Activated T-cell treated with anti-CD3 and anti-CD28 coated beads for 48 hours (primary cell): ENCODE measurements at regions not wholly inside any gene's neighbourhood (a gene's known extent, or its start where the extent isn't known, plus 50 kb on each side); places are given as distances from the start of the nearest gene placed in this dataset.
"Not testable (repeated sequence)": the region's sequence is repeated elsewhere in the genome, so short reads cannot be mapped to it uniquely, and the experiment has no call there.

Experiments
- DNase-seq: peaks from one replicate; pipeline ENCODE4 v3.0.0-alpha.2; 2020; ENCODE audit warnings: low read depth

DNA sequence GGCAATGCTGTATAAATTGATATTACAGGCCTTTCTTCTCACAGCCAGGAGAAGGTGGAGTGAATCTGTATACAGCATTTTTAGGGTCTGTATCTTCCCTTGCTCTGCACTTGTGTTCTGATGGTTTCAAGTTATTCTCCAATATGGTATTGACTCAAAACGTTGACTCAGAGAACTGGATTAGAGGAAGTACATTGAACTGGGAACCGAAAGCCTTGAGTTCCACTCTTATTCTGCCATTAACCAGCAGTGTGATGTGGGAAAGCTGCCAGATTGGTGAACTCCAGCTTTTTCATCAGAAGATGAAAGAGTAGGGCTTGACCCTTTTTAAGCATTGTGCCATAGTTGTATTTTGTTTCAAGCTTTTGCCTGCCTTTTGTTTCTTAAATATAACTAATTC lies 167.7 kb downstream of the SPRY2 start:
- no peak for DNase-seq

DNA sequence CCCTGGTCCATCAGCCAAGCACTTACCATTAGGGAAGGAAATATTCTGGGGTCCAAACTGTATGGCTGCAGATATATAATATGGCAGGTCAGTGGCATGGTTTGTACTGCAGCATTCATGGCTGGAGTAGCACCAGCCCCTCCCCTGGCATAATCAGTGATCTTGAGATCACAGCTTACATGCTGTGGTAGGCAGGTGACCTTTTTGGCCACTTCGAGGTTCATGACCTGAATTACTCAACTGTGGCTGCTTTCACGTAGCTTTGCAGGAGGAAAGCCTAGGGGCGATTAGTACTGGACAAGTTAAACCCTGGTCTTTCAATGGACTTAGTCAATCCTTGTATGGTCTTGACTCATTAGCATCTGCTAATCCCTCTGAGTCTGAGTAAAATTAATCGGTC lies 169.8 kb downstream of the SPRY2 start:
- DNase-seq = no peak

DNA sequence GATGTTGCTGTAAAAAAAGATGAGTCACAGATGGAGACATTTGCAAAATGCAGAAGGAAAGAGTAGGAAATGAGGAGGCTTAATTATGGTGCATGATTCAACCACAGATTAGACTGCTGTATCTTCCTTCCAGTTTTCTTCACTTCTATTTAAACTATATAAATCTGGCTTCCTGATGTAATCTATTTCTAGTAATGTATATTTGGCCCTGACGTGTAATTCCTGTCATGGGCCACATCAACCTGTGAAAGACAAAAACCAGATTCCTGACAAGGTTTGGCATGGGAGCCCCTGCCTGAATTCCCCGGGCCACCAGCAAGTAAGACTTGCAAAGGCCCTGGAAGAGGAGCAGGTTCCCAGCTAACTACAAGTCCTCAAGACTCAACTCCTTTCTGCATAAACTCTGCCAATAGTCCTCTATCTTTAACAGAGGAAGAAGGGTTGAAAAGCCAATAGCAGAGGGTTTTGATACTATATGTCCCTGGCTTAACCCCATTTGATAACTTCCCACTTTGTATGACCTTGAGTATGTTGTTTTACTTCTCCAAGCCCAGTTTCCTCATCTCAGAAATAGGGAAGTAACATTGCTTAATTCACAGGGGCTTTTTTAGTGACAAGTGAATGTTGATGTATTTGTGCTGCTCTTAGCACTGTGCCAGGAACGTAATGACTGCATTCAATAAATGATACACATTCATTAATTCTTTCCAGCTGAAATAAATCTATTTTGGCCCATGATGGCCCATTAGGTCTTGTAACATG lies 172.7 kb downstream of the SPRY2 start:
- no peak for DNase-seq

DNA sequence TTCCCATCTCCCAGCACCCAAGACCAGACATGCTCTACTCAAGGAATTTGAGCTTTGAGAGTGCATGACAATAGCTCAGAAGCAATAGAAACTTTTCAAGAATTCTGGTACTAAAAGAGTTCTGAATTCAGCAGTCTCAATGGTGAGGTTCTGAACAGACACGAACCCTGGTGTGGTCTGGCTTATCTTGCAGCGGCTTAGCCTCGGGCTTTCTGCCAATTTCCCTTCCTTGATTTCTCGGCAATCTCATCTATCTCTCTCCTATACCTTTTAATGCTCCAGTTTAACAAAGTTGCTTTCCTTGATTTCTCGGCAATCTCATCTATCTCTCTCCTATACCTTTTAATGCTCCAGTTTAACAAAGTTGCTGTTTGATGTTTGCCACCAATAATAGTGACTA lies 174.6 kb downstream of the SPRY2 start:
- no peak for DNase-seq

DNA sequence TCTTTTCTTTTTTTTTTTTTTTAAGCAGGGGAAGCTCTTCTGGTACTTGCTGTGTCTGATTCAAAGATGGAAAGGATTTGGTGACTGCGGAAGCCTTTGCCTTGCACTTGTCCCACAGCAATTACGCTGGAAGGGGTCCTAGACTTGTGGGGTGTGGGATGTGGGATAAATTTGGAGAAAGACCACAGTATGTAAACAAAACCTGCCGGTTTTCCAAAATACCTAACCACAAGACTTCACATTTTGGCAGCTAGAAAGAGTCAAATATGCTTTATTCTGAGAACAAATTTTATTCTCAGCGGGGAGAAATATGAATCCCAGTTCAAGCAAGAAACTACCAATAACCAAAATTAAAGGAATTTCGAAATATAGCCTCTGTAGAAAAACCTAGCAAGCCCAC lies 176.5 kb downstream of the SPRY2 start:
- DNase-seq = no peak

DNA sequence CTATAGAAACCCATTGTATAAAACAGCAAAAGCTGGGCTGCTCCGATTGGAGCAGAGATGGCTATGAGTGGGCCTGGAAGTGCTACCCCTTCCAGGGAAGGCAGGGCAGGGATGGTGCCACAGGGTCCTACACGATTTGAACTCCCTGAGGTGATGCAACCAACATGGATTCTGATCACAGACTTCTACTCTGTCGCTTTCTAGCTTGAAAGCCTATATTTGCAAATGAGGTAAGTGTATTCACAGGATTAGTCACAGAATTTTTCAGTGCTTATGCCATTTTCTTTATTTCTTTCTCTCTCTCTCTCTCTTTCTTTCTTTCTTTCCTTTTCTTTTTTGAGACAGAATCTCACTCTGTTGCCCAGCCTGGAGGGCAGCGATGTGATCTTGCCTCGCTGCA lies 179.0 kb downstream of the SPRY2 start:
- no peak for DNase-seq

DNA sequence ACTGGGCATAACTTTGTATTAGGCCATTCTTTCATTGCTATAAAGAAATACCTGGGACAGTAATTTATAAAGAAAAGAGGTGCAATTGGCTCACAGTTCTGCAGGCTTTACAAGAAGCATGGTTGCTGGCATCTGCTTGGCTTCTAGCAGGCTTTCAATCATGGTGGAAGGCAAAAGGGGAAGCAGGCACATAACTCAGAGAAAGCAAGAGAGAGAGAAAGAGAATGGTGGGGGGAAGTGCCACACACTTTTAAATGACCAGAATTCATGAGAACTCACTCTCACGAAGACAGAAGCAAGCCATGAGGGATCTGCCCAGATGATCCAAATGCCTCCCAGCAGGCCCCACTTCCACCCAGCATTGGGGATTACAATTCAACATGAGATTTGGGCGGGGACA lies 179.7 kb downstream of the SPRY2 start:
- no peak for DNase-seq

DNA sequence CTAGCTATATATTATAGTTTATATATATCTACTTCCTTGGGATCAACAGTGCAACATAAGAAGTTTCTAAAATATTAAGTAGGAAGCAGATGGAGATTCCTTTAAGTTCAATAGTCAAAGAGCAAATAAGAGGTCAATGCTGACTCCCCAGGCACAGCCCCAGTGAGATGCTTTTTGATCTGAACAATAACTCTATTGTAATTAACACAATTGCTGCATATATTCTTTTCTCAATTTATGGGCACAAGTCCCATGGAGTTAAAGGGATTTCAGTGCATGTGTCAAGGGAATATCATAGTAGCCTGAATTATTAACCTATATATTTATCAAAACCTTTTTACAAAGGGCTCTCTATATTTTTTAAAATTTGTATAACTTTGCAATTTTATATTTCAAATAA lies 180.8 kb downstream of the SPRY2 start:
- no peak for DNase-seq

DNA sequence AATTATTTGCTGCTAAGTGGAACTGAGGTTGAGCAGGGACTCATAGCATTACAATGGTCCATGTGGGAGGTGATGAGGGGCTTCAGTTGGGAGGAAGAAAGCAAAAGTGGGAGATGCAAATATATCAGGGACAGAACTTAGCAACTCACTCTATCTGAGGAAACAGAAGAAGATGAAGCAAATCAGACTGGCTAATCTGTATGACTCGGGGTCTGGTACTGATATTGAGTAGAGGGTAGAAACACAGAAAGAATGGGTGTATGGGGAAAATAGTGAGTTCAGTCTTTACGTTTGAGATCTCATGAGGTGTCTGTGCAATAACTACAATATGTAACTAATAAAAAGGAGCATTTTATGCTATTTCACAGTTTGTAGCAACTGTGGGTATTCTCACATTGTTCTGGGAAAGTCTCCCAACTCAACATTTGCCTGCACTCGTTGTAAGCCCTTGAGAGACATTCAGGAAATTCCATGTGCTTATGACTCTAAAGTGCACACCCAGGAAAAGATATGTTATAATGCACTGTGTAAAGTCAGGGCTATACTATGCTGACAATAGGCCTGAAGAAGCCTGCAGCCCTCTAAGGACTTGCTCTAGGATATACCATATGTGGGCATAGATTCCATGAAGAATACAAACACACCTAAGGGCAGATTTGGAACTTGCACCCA lies 183.5 kb downstream of the SPRY2 start:
- DNase-seq = no peak

DNA sequence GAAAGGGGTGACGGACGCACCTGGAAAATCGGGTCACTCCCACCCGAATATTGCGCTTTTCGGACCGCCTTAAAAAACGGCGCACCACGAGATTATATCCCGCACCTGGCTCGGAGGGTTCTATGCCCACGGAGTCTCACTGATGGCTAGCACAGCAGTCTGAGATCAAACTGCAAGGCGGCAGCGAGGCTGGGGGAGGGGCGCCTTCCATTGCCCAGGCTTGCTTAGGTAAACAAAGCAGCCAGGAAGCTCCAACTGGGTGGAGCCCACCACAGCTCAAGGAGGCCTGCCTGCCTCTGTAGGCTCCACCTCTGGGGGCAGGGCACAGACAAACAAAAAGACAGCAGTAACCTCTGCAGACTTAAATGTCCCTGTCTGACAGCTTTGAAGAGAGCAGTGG lies 188.8 kb downstream of the SPRY2 start:
- not testable (repeated sequence) for DNase-seq

DNA sequence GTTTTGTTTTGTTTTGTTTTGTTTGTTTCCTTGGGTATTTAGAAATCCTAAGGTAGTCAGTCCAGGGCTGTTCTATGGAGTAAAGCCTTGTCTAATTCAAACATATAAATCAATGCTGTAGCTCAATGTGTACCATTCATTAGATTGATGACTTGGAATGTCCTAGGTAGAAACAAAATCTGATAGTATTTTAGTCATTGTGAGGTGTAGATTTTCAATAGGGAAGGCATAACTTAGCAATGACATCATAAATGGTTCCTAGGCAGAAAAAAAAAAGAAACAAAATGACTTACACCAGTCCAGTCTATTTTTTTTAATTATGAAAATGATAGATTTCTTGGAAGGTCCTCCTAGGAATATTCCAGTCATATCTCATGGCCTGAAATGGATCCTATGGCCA lies 189.9 kb downstream of the SPRY2 start:
- DNase-seq = no peak

DNA sequence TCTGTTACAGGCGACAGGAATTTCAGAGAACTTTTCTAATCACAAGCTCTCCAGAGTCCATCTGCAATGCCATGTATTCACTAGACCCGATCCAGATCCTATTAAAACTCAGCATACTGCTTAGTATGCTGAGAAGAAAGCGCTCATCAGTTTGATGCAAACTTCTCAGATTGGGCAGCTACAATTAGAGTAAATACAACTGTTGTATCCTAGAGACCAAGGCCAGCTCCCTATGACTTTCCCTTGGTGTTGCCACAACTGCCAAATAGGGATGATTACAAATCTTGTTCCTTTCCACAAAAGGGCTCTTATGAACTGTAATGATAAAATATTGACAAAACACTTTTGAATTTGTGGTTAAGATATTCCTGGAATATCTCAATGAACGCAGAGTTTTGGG lies 191.2 kb downstream of the SPRY2 start:
- DNase-seq = no peak

DNA sequence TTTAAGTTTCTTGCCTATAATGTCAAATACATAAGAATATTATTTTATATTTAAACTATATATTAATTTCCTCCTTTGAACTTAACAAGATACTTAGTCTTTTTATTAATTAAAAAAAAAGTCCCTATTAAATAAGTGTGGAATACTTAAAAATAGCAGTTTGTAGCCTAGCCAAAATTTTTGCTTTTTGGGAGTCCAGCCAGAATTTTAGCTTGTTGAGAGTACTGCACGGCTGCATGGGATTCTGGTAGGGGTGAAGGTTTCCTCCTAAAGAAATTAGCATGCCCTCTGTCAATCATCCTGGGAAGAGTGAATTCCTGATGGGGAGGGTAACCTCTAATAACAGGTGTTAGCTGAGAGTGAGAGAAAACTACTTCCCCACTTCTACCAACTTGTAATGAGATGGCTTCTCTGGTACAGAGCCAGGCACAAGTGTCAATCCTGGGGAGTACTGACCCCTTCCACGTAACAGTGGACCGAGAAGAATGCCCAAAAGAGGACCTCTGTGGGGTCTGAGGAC lies 195.7 kb downstream of the SPRY2 start:
- no peak for DNase-seq

DNA sequence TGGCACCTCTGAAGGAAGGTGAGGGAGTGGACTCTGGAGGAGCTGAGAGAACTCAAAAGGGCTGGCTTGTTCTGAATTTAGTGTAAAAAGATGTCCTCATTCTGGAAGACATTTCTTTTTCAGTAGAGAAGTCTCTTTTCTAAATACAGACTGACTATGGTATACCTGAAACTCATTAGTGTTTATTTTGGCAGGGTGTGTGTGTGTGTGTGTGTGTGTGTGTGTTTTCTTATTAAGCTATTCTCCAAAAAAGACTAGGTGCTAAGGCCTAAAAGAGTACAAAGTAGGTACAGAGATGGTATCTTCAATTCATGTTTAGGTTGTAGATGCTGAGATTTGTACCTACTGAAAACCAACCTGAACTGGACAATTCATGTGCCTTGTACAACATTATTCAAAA lies 196.4 kb downstream of the SPRY2 start:
- no peak for DNase-seq

DNA sequence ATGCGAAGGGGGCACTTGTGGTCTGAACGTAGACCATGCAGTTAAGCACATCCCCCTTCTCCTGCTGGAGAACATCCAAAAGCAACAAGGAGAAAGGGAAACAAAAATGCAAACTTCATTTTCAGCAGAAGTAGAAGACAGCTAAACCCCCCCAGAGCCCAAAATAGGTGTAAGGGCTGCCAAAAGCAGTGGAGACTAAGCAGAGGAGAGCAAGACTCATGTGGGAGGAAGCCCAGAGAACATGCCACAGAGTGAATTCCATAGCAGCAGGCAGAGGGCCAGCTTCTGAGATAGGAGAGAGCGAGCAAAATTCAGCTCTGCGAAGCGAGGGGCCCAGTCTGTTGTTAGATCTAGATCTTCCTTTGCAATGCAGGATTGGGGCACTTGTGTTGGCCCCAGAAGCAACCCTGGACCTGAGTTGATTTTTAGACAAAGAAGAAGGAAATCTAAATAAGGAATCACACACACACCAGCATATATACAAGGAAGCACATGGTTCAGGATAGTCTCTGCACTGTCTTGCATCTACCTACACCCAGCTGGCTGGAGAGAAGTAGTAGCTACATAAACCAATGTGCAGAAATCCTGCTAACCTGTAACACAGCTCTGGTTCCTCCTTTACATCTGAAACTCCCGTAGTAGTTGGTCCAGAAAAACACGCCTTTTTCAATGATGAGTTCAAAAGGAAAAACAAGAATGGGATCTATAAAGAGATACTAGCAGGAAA lies 199.6 kb downstream of the SPRY2 start:
- no peak for DNase-seq

DNA sequence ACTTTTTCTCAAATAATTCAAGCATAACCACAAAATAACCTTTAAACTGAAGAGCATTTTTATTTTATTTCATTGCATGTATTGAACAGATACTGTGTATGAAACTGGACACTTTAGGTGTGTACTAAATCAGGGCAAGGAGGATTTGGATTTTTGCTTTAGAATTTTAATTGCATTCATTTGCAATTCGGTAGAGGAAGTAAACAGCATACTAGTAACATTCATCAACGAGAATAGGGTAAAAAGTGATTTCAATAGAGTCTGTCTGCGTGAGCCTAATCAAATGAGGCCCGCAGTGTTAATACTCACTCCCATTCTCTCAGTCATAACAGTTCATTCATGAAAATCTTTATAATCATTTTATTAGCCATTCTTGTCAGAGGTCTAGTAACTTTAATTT lies 200.2 kb downstream of the SPRY2 start:
- no peak for DNase-seq

DNA sequence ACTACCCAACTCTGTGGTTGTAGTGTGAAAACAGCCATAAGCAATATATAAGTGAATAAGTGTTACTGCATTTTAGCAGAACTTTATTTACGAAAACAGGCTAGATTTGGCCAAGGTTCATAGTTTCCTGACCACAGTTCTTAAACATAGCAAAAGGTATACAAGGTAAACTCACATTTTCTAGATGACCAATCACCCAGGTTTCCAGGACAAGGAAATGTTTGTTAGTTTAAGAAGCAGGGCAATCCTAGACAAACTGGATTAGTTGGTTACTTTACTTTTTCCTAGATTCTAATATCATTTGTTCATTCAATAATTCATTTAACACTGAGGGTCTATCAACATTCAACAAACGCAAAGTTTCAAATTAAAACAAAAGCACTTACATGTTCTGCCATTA lies 201.7 kb downstream of the SPRY2 start:
- DNase-seq = no peak

DNA sequence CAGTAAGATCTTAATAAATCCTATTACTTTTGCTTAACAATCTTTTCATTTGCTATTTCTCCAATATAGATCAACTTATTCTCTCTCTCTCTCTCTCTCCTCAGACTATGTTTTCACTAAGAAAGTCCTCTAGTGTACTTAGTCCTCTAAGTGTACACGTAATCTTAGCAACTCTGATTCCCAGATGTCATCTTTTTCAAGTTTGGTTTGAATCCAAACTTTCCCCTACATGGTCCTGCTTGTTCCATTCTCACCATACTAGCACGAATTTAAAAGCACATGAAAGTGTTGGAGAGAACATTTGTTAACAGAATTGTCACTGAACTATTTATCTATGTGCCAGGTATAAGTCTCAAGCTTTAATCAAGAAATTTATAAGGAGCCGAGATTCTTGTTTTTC lies 202.9 kb downstream of the SPRY2 start:
- no peak for DNase-seq

DNA sequence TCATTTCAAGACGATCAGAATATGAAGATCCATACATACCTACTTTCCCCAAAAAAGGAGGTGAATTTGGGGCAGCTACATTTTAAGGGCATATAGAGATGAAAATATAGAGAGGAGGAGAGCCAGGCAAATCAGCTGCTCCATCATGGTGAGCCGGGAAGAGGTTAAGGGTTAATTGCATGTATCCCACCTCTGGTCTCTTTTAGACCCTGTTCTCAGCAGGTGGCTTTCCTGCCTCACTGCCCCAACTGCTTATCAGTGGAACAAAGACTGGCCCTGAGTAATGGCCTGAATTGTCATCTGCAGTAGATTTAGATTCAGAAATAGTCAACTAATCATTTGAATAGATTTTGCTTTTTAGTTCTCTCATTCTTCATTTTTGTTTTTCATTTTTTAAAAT lies 206.6 kb downstream of the SPRY2 start:
- DNase-seq = no peak

DNA sequence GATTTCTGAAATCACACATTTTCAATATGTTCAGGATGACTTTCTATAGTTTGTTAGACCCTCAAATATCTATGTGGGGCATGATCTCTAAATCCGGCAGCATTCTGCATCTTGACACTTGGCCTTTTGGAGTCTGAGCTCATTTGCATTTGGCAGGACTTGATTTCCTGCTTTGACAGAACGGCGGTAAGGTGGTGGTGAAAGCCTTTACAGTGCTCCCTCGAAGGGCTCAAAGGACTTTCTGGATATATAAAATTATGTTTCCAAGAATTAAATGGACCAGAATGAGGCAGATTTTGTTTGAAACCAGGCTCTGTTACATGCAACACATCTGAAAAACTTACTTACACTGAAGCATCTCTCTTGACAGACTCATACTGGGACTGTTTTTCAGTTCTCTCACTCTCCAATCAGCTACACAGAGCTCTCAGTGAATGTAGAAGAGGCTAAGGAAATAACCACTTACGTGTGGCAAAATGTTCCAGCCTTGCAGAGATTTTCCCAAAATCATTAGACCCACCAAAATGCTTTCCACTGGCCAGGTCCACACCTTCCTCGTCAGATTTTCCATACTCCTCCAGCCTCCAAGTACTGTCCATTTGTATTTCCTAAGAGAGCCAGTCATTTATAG lies 207.2 kb downstream of the SPRY2 start:
- no peak for DNase-seq

DNA sequence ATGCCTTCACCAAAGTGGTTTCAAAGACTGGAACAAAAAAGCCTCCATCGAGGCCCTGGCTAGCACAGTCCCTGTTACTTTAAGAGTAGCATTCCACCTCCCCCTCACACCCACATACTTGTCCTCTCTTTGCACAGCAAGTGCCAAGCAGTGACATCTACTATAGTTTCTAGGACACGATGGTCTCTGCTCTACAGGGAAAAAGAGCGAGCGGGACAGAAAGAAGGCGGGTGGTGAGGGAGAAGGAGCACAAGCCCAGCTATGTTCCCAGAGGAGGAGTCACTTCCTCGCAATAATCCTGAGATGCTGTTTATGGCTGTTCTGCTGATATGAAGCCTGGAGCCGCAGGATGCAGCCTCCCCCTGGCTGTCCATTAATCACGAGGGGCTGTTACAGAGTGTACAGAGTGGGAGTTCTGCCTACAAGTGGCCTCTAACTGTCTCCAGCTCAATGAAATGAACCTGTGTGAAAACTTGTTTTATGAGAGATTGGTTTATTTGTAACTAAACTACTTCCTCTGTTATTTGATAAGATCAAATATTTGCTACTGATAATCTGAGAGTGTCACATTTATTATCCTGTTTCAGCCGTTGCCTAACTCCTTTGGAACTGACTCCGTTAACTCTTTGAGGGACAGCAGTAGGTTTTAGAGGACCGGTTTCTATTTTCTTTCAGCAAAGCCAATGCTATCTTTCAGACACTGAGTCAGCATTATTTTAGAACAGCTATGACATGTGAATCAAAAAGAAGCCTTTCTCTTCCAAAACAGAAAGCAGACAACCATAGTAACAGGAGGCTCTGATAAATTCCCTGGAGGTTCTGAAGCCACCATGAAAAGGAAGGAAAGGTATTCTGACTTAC lies 208.0 kb downstream of the SPRY2 start:
- DNase-seq = no peak

DNA sequence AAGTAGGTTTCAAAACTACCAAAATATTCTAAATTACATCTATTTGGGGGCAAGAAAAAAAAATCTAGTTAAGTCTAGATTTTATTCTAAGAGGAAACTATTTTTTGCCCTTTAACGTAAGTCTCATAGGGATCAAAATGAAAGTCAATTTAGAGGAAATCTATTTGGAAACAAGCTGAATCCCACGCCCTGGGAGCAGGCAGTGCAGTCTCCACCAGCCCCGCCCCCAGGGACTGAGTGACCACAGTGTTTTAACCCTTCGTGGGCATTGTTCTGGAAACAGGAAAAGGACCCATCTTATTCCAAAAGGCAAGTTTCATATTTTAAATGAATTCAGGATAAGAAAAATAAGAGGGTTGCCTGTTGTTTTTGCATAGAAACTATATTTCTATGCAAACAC lies 209.7 kb downstream of the SPRY2 start:
- no peak for DNase-seq
